Posterior vena cava (tissue), 2 donors: ENCODE measurements at regions not wholly inside any gene's neighbourhood (a gene's known extent, or its start where the extent isn't known, plus 50 kb on each side); places are given as distances from the start of the nearest gene placed in this dataset.

Source experiments
- DNase-seq: peaks from one replicate; pipeline ENCODE4 v3.0.0-alpha.2; 2020; ENCODE audit warnings: low spot score
- intact Hi-C, 2 donors: fragments of 100-400 bp; cut with DNase I; formaldehyde crosslinking; loops; one replicate each; pipeline versions ENCODE4 v1.14.1 to v1.14.2; 2022 to 2023
- donor health status: DM: yes; HTN: yes; CAD: no.
- donor health status: DM: yes; HTN: yes; CAD: no.

- DNase-seq, result no peak
Measured at GRCh38 chr12:4856596-4856995, 53.1 kb upstream of the KCNA1 start.

GRCh38 chr12:4857472-4858291 is 52.0 kb upstream of the KCNA1 start:
- DNase-seq, result peak; percentile 87
- intact Hi-C loops, result loop anchor here in 1 of 2 donors (2.0 kb wide), 1 partner anchor 145 kb away; no protein-coding TSS in a partner anchor

More at GRCh38 chr12:4856596-4856995, 53.1 kb upstream of the KCNA1 start:
- intact Hi-C loops, result loop anchor here in 1 of 2 donors (2.0 kb wide), 1 partner anchor 146 kb away; no protein-coding TSS in a partner anchor

DNA sequence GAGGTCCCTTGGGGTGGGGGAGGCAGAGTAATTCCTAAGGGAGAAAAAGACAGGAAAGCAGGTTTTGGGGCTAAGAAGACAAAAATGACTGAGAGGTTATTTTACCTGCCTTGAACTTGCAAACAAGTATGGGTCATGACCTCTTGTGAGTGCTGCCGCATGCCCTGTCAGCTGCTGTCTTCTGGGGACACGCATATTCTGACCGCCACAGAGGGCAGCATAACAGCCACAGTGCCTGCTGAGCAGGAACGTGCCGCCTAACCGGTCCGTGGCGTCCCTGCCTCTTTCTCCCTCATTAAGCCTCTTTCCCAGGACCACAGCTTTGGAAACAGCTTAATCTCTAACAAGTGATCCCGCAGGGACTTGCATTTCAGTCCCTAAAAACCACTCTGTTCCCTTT is 51.3 kb upstream of the KCNA1 start:
- intact Hi-C loops, result no loop called here
- DNase-seq, result no peak

DNA sequence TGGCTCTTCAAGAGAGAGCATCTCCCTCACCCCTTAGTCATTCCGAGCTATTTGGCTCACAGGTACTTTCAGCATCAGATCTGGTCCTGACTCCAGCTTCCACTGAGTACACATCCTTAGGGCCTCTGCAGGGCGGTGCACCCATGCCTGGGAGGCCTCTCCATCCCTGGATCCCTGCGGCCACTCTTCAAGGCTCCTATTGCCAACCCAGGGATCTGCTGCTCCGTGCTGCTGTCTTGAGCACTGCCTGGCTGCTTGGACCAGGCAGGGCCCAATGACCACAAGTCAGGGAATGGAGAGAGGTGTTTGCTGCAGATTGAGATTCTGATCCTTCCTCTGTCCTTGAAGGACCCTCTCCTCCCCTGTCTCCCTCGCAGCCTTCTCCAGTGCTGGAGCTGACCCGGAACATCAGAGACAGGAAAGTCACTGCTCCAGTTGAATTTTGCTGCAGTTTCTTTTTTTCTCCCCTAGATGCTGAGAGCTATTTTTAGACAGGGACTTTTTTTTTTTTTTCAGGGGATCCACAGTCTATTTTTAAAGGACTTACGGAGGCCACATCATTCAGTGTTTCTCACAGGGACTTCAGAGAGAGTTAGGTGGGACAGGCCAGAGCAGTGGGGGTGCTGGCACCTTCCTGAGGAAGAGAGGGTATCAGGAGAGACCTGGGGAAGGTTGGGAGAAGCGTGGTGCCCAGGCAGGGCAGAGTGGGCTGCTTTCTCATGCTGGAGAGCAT is 50.1 kb upstream of the KCNA1 start:
- intact Hi-C loops, result no loop called here
- DNase-seq, result no peak
